ENCODE measurements at regions not wholly inside any gene's neighbourhood (a gene's known extent, or its start where the extent isn't known, plus 50 kb on each side); places are given as distances from the start of the nearest gene placed in this dataset.

GRCh38 chr18:38984968-38985367 is 1419.4 kb upstream of the CELF4 start:
- TF ChIP-seq CTCF (IDR thresholded peaks at IDR 0.05) (no peak), POLR2A (IDR thresholded peaks at IDR 0.05) (no peak)

Data from testis (tissue), 2 donors.